H9 (cell line): ENCODE measurements at regions not wholly inside any gene's neighbourhood (a gene's known extent, or its start where the extent isn't known, plus 50 kb on each side); places are given as distances from the start of the nearest gene placed in this dataset.

Source experiments
- DNase-seq: peaks from one replicate; pipeline ENCODE4 v3.0.0-alpha.2; 2017
- H2AFZ ChIP-seq: one replicate; pipeline ENCODE4 v1.6.1; 2013; ENCODE audit warnings: mild to moderate bottlenecking, low read length, control low read depth, moderate library complexity
- H2AK5ac ChIP-seq: 2 replicates; pipeline ENCODE4 v1.6.1; 2013; ENCODE audit warnings: low read length, control low read depth, mixed read lengths; ENCODE audit not compliant: insufficient read length
- H2BK120ac ChIP-seq: one replicate; pipeline ENCODE4 v1.6.1; 2013; ENCODE audit warnings: low read depth, mild to moderate bottlenecking, low read length, control low read depth, inconsistent platforms; ENCODE audit not compliant: poor library complexity, severe bottlenecking
- H2BK12ac ChIP-seq: 2 replicates; pipeline ENCODE4 v1.6.1; 2013; ENCODE audit warnings: low read length, control low read depth, mixed read lengths, low read depth; ENCODE audit not compliant: insufficient read length
- H2BK15ac ChIP-seq: 2 replicates; pipeline ENCODE4 v1.6.1; 2013; ENCODE audit warnings: low read depth, low read length, control low read depth
- H2BK20ac ChIP-seq: one replicate; pipeline ENCODE4 v1.6.1; 2013; ENCODE audit warnings: low read depth, mild to moderate bottlenecking, low read length, control low read depth, inconsistent platforms; ENCODE audit not compliant: poor library complexity, severe bottlenecking
- H2BK5ac ChIP-seq: 2 replicates; pipeline ENCODE4 v1.6.1; 2013; ENCODE audit warnings: low read length, control low read depth, mixed read lengths; ENCODE audit not compliant: insufficient read length
- H3K14ac ChIP-seq: 2 replicates; pipeline ENCODE4 v1.6.1; 2013; ENCODE audit warnings: low read length, control low read depth; ENCODE audit not compliant: insufficient read depth
- H3K18ac ChIP-seq: 2 replicates; pipeline ENCODE4 v1.6.1; 2013; ENCODE audit warnings: low read depth, mild to moderate bottlenecking, mixed read lengths, low read length, control low read depth; ENCODE audit not compliant: insufficient read length
- H3K23ac ChIP-seq: 2 replicates; pipeline ENCODE4 v1.6.1; 2013; ENCODE audit warnings: low read length, control low read depth, mixed read lengths, low read depth; ENCODE audit not compliant: insufficient read length
- H3K23me2 ChIP-seq: 2 replicates; pipeline ENCODE4 v1.6.1; 2013; ENCODE audit warnings: low read depth, mild to moderate bottlenecking, mixed read lengths, low read length, control low read depth; ENCODE audit not compliant: insufficient read length, poor library complexity, severe bottlenecking
- H3K27ac ChIP-seq: 2 replicates; pipeline ENCODE4 v1.5.1; 2013; ENCODE audit warnings: low read length, control low read depth, mixed read lengths, low read depth; ENCODE audit not compliant: insufficient read length
- H3K27me3 ChIP-seq: 2 replicates; pipeline ENCODE4 v1.6.1; 2013; ENCODE audit warnings: low read length, control low read depth, inconsistent platforms; ENCODE audit not compliant: insufficient read depth
- H3K4ac ChIP-seq: 2 replicates; pipeline ENCODE4 v1.6.1; 2013; ENCODE audit warnings: low read depth, mild to moderate bottlenecking, control low read depth, inconsistent platforms, low read length, moderate library complexity
- H3K4me1 ChIP-seq: 2 replicates; pipeline ENCODE4 v1.6.1; 2013; ENCODE audit warnings: low read length, control low read depth, inconsistent platforms; ENCODE audit not compliant: insufficient read depth
- H3K4me2 ChIP-seq: 2 replicates; pipeline ENCODE4 v1.6.1; 2013; ENCODE audit warnings: low read length, control low read depth, mixed read lengths; ENCODE audit not compliant: insufficient read length, insufficient read depth
- H3K56ac ChIP-seq: 2 replicates; pipeline ENCODE4 v1.6.1; 2013; ENCODE audit warnings: low read depth, mild to moderate bottlenecking, mixed read lengths, low read length, control low read depth; ENCODE audit not compliant: insufficient read length
- H3K79me1 ChIP-seq: 2 replicates; pipeline ENCODE4 v1.6.1; 2013; ENCODE audit warnings: low read depth, mild to moderate bottlenecking, moderate library complexity, low read length, control low read depth, inconsistent platforms; ENCODE audit not compliant: insufficient read depth, poor library complexity, severe bottlenecking
- H3K79me2 ChIP-seq: 2 replicates; pipeline ENCODE4 v1.6.1; 2013; ENCODE audit warnings: low read length, control low read depth, inconsistent platforms; ENCODE audit not compliant: insufficient read depth
- H3K9ac ChIP-seq: 2 replicates; pipeline ENCODE4 v1.6.1; 2013; ENCODE audit warnings: low read length, control low read depth, mixed read lengths; ENCODE audit not compliant: insufficient read length; ENCODE audit errors: extremely low read depth
- H3K9me3 ChIP-seq: one replicate; pipeline ENCODE4 v1.6.1; 2013; ENCODE audit warnings: low read depth, low read length, inconsistent platforms; ENCODE audit not compliant: control insufficient read depth
- H3T11ph ChIP-seq: one replicate; pipeline ENCODE4 v1.6.1; 2013; ENCODE audit warnings: mild to moderate bottlenecking, low read length, control low read depth, inconsistent platforms
- H4K20me1 ChIP-seq: one replicate; pipeline ENCODE4 v1.6.1; 2013; ENCODE audit not compliant: control insufficient read depth, insufficient read length, insufficient read depth
- H4K5ac ChIP-seq: 2 replicates; pipeline ENCODE4 v1.6.1; 2013; ENCODE audit warnings: low read depth, mild to moderate bottlenecking, mixed read lengths, low read length, control low read depth; ENCODE audit not compliant: insufficient read length
- H4K8ac ChIP-seq: replicated peaks from 2 replicates; pipeline ENCODE4 v1.6.1; 2013; ENCODE audit warnings: low read length, control low read depth, mixed read lengths, low read depth; ENCODE audit not compliant: insufficient read length
- H4K91ac ChIP-seq: 2 replicates; pipeline ENCODE4 v1.6.1; 2013; ENCODE audit warnings: low read depth, mild to moderate bottlenecking, moderate library complexity, mixed read lengths, low read length, control low read depth; ENCODE audit not compliant: insufficient read length
- H3K27ac Mint-ChIP-seq, 3 experiments: 2 replicates in 2 of 3; 3 replicates in 1 of 3; pipeline ENCODE4 v1.8.0; 2020 to 2021; ENCODE audit warnings: mixed read lengths in 3 of 3, mild to moderate bottlenecking in 1 of 3, moderate library complexity in 1 of 3
- H3K27me3 Mint-ChIP-seq: 2 replicates; pipeline ENCODE4 v1.8.0; 2021; ENCODE audit warnings: low read depth, mild to moderate bottlenecking, moderate library complexity, mixed read lengths
- H3K36me3 Mint-ChIP-seq, 3 experiments: 2 replicates in 2 of 3; 3 replicates in 1 of 3; pipeline ENCODE4 v1.8.0; 2020 to 2021; ENCODE audit warnings: low read depth in 3 of 3, mixed read lengths in 3 of 3; ENCODE audit not compliant: insufficient read depth in 1 of 3
- H3K4me1 Mint-ChIP-seq, 2 experiments: 2 replicates each; pipeline ENCODE4 v1.8.0; 2020; ENCODE audit warnings: mixed read lengths in 2 of 2
- H3K4me3 Mint-ChIP-seq, 2 experiments: 2 replicates in 1 of 2; 3 replicates in 1 of 2; pipeline ENCODE4 v1.8.0; 2020 to 2021; ENCODE audit warnings: mild to moderate bottlenecking in 2 of 2, mixed read lengths in 2 of 2, moderate library complexity in 1 of 2
- H3K9me3 Mint-ChIP-seq, 2 experiments: 2 replicates in 1 of 2; 3 replicates in 1 of 2; pipeline ENCODE4 v1.8.0; 2020; ENCODE audit warnings: mild to moderate bottlenecking in 2 of 2, mixed read lengths in 2 of 2, moderate library complexity in 1 of 2
- WGBS: extraction: QIAGEN DNeasy Blood & Tissue Kit; methylation state at CpG from one replicate; pipeline ENCODE4 v1.1.7; 2013; ENCODE audit warnings: missing lambda C conversion rate, low lambda C conversion rate, mixed read lengths; ENCODE audit not compliant: insufficient read length; ENCODE audit errors: extremely low coverage; 5-methylcytosine and 5-hydroxymethylcytosine counted together
- TF ChIP-seq, protein P1 (sequence below): fragments of 200-600 bp; sonication (generic); conservative IDR thresholded peaks from 3 replicates; pipeline ENCODE4 v1.8.0; 2021; ENCODE audit warnings: antibody characterized with exemption, mild to moderate bottlenecking

DNA sequence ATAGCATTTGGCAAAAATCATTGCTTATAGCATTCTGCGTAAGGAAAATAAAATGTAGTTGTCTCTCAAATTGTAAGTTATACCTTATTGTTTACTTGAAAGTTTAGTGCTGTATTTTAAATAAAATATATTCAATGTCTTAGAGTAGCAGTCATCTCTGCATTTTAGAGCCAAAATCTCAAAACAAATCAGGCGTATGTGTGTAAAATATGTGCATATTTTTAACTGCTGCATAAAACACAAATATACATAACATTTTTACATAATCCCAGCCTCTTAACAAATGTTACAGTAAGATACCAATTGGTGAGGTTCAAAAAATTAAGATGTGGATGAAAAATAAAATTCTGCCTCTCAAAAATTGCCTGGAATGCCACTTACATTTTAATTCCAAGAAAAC, 145.8 kb upstream of the AGA start:
- no peak overlapping the region for H2BK15ac ChIP-seq
- H2BK20ac ChIP-seq: no peak overlapping the region
- H3K9me3 ChIP-seq: no peaks in the 10 kb centered on the region
- TF ChIP-seq, protein P1, sequence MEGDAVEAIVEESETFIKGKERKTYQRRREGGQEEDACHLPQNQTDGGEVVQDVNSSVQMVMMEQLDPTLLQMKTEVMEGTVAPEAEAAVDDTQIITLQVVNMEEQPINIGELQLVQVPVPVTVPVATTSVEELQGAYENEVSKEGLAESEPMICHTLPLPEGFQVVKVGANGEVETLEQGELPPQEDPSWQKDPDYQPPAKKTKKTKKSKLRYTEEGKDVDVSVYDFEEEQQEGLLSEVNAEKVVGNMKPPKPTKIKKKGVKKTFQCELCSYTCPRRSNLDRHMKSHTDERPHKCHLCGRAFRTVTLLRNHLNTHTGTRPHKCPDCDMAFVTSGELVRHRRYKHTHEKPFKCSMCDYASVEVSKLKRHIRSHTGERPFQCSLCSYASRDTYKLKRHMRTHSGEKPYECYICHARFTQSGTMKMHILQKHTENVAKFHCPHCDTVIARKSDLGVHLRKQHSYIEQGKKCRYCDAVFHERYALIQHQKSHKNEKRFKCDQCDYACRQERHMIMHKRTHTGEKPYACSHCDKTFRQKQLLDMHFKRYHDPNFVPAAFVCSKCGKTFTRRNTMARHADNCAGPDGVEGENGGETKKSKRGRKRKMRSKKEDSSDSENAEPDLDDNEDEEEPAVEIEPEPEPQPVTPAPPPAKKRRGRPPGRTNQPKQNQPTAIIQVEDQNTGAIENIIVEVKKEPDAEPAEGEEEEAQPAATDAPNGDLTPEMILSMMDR: no peak
- H3K23me2 ChIP-seq: no peaks in the 10 kb centered on the region
- peaks cover 0 to 6% of the 10 kb centered on the region in 2 experiments; a peak in 1 of 4 replicates for H3K4me1 Mint-ChIP-seq
- no peaks in the 10 kb centered on the region for H3K79me2 ChIP-seq
- DNase-seq: no peak
- no peaks in the 10 kb centered on the region; a peak in 1 of 7 replicates for H3K36me3 Mint-ChIP-seq
- peak overlapping the region in 2 of 3 experiments; percentile 14 to 32; a peak in 2 of 7 replicates for H3K27ac Mint-ChIP-seq
- no peaks in the 10 kb centered on the region for H3K9me3 Mint-ChIP-seq
- H3K4me2 ChIP-seq: no peak overlapping the region
- H4K5ac ChIP-seq: no peak overlapping the region
- H2BK12ac ChIP-seq: no peak overlapping the region
- H3K9ac ChIP-seq: no peak overlapping the region
- no peak overlapping the region for H3K14ac ChIP-seq
- H3K56ac ChIP-seq: no peak overlapping the region
- no peak overlapping the region for H3K4ac ChIP-seq
- WGBS: no CpG with 5 or more reads among the region's 2 CpGs
- H4K91ac ChIP-seq: no peak overlapping the region
- no peak overlapping the region for H2BK5ac ChIP-seq
- H3K79me1 ChIP-seq: no peaks in the 10 kb centered on the region
- H3K23ac ChIP-seq: no peak overlapping the region
- peaks cover 3% of the 10 kb centered on the region; the same call in 1 of the 2 replicates for H3K4me1 ChIP-seq
- H2AK5ac ChIP-seq: no peak overlapping the region
- no peak overlapping the region for H3K27ac ChIP-seq
- H3K27me3 Mint-ChIP-seq: no peaks in the 10 kb centered on the region
- no peak overlapping the region for H2BK120ac ChIP-seq
- no peaks in the 10 kb centered on the region for H4K20me1 ChIP-seq
- H3K27me3 ChIP-seq: no peaks in the 10 kb centered on the region
- no peak overlapping the region for H3K4me3 Mint-ChIP-seq
- no peak overlapping the region for H3K18ac ChIP-seq
- no peak overlapping the region for H4K8ac ChIP-seq
- no peak overlapping the region for H2AFZ ChIP-seq
- no peak overlapping the region for H3T11ph ChIP-seq
